GM23248 (cell line): ENCODE measurements at regions not wholly inside any gene's neighbourhood (a gene's known extent, or its start where the extent isn't known, plus 50 kb on each side); places are given as distances from the start of the nearest gene placed in this dataset.

Experiments
- DNase-seq: peaks from one replicate; pipeline ENCODE4 v3.0.0-alpha.2; 2015
- H2AFZ ChIP-seq: fragments of 200-600 bp; sonication (generic); 2 replicates; pipeline ENCODE4 v1.6.1; 2016; ENCODE audit warnings: antibody characterized with exemption
- H3F3A ChIP-seq: fragments of 200-600 bp; sonication (generic); 2 replicates; pipeline ENCODE4 v1.6.1; 2016; ENCODE audit warnings: mild to moderate bottlenecking, antibody characterized with exemption, mixed run types; ENCODE audit not compliant: insufficient read depth
- H3K27ac ChIP-seq: fragments of 200-600 bp; sonication (generic); 2 replicates; pipeline ENCODE4 v1.5.1; 2016; ENCODE audit warnings: mild to moderate bottlenecking
- H3K27me3 ChIP-seq: fragments of 200-600 bp; sonication (generic); replicated peaks from 2 replicates; pipeline ENCODE4 v1.6.1; 2016; ENCODE audit warnings: mild to moderate bottlenecking; ENCODE audit not compliant: insufficient read depth
- H3K36me3 ChIP-seq: fragments of 200-600 bp; sonication (generic); 2 replicates; pipeline ENCODE4 v1.6.1; 2016; ENCODE audit warnings: low read depth, mild to moderate bottlenecking
- H3K4me1 ChIP-seq: fragments of 200-600 bp; sonication (generic); 2 replicates; pipeline ENCODE4 v1.6.1; 2016; ENCODE audit warnings: mild to moderate bottlenecking; ENCODE audit not compliant: insufficient read depth
- H3K4me2 ChIP-seq: fragments of 200-600 bp; sonication (generic); one replicate; pipeline ENCODE4 v1.6.1; 2016; ENCODE audit warnings: mild to moderate bottlenecking; ENCODE audit not compliant: unreplicated experiment
- H3K4me3 ChIP-seq: fragments of 200-600 bp; sonication (generic); 2 replicates; pipeline ENCODE4 v1.5.1; 2016; ENCODE audit warnings: mild to moderate bottlenecking
- H3K79me2 ChIP-seq: fragments of 200-600 bp; sonication (generic); 2 replicates; pipeline ENCODE4 v1.6.1; 2016; ENCODE audit warnings: mild to moderate bottlenecking; ENCODE audit not compliant: insufficient read depth
- H3K9ac ChIP-seq: fragments of 200-600 bp; sonication (generic); 2 replicates; pipeline ENCODE4 v1.6.1; 2016; ENCODE audit warnings: mild to moderate bottlenecking
- H3K9me2 ChIP-seq: fragments of 200-600 bp; sonication (generic); 2 replicates; pipeline ENCODE4 v1.6.1; 2016; ENCODE audit warnings: mixed run types, mild to moderate bottlenecking, moderate library complexity; ENCODE audit not compliant: insufficient read depth
- H3K9me3 ChIP-seq: fragments of 200-600 bp; sonication (generic); one replicate; pipeline ENCODE4 v1.6.1; 2017; ENCODE audit warnings: low read depth
- H4K20me1 ChIP-seq: fragments of 200-600 bp; sonication (generic); 2 replicates; pipeline ENCODE4 v1.6.0; 2016; ENCODE audit not compliant: insufficient read depth
- EZH2 ChIP-seq: fragments of 200-600 bp; sonication (generic); IDR thresholded peaks from 2 replicates; pipeline ENCODE4 v1.6.1; 2018; ENCODE audit warnings: antibody characterized with exemption, mild to moderate bottlenecking; ENCODE audit not compliant: insufficient read depth, poor library complexity, severe bottlenecking
- EZH2phosphoT487 ChIP-seq: fragments of 200-600 bp; sonication (generic); IDR thresholded peaks from 2 replicates; pipeline ENCODE4 v1.6.1; 2018; ENCODE audit warnings: antibody characterized with exemption, moderate library complexity, mild to moderate bottlenecking, low read depth; ENCODE audit not compliant: insufficient read depth
- WGBS, 2 experiments: methylation state at CpG; one replicate each; pipeline ENCODE4 v1.1.6; 2015 to 2017; ENCODE audit warnings: low lambda C conversion rate in 2 of 2, low coverage in 1 of 2; ENCODE audit errors: missing lambda C conversion rate in 2 of 2; 5-methylcytosine and 5-hydroxymethylcytosine counted together
- in situ Hi-C: fragments of 300-500 bp; cut with MboI; formaldehyde crosslinking; loops from 2 replicates; pipeline ENCODE4 v1.15.0; 2020

DNA sequence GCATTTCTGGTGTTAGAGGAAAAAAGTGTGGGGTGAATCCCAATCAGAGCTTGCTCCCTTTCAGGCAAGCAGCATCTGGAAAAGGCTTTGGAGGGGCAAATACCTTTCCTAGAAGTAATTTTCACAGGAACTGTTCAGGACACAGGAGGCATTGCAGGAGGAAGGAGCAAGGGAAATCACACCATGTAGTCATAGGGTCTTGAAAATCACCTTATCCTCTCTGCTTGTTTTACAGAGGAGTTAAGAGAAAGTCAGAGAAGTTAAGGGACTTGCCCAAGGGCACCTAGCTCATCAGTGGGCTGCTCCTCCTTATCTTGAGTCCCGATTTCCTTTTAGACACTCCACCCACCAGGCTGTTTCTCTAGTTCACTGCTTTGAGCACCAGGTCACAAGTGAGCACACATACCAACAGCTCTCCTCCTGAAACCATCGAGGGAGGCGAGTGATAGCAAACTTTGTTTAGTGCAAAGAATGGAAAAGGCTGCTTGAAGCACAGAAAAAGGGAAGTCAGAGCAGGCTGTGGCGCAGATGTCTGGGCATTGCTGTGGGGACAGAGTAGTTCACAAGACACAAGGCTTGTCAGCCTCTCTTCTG lies 89.2 kb upstream of the CXCR4 start:
- Histone ChIP-seq H2AFZ (no peak overlapping the region), H3K27ac (no peak overlapping the region), H3K79me2 (no peaks in the 10 kb centered on the region), H3K4me2 (no peak overlapping the region), H3K27me3 (peaks cover 6% of the 10 kb centered on the region), H3K9me3 (no peaks in the 10 kb centered on the region), H3K9me2 (no peaks in the 10 kb centered on the region), H3F3A (no peaks in the 10 kb centered on the region), H3K4me1 (no peaks in the 10 kb centered on the region), H3K4me3 (no peak overlapping the region), H3K9ac (no peak overlapping the region), H4K20me1 (no peaks in the 10 kb centered on the region), H3K36me3 (no peaks in the 10 kb centered on the region)
- 21 to 34% methylated on average over 4 of the region's 4 CpGs for WGBS, 2 experiments
- TF ChIP-seq EZH2 (no peak), EZH2phosphoT487 (no peak)
- in situ Hi-C loops, result no loop called here
- DNase-seq, result no peak

GRCh38 chr2:136206613-136207012 lies 88.7 kb upstream of the CXCR4 start:
- no peak overlapping the region for H3K4me3 ChIP-seq
- no peak for DNase-seq
- no peak overlapping the region for H3K27ac ChIP-seq
- in situ Hi-C loops, result no loop called here
- no peak overlapping the region for H2AFZ ChIP-seq
- no peaks in the 10 kb centered on the region for H4K20me1 ChIP-seq
- 18 to 20% methylated on average over 7 of the region's 7 CpGs for WGBS, 2 experiments
- H3K36me3 ChIP-seq, result no peaks in the 10 kb centered on the region
- no peak overlapping the region for H3K9ac ChIP-seq
- H3K9me3 ChIP-seq, result no peaks in the 10 kb centered on the region
- H3K9me2 ChIP-seq, result no peaks in the 10 kb centered on the region
- peaks cover 6% of the 10 kb centered on the region for H3K27me3 ChIP-seq
- no peaks in the 10 kb centered on the region for H3K4me1 ChIP-seq
- no peak overlapping the region for H3K4me2 ChIP-seq
- H3K79me2 ChIP-seq, result no peaks in the 10 kb centered on the region
- H3F3A ChIP-seq, result no peaks in the 10 kb centered on the region
- no peak for TF ChIP-seq EZH2
- TF ChIP-seq EZH2phosphoT487, result no peak

- no peak overlapping the region for H3K4me3 ChIP-seq
- no peak overlapping the region for H2AFZ ChIP-seq
- H3F3A ChIP-seq, result no peaks in the 10 kb centered on the region
- H3K4me1 ChIP-seq, result no peaks in the 10 kb centered on the region
- H3K4me2 ChIP-seq, result no peak overlapping the region
- no peak for DNase-seq
- H3K27ac ChIP-seq, result no peak overlapping the region
- no peaks in the 10 kb centered on the region for H4K20me1 ChIP-seq
- no peak overlapping the region for H3K9ac ChIP-seq
- TF ChIP-seq EZH2phosphoT487 (no peak), EZH2 (no peak)
- H3K27me3 ChIP-seq, result peaks cover 6% of the 10 kb centered on the region
- WGBS, 2 experiments, result 27 to 29% methylated on average over 3 of the region's 3 CpGs
- H3K79me2 ChIP-seq, result no peaks in the 10 kb centered on the region
- H3K9me3 ChIP-seq, result no peaks in the 10 kb centered on the region
- H3K9me2 ChIP-seq, result no peaks in the 10 kb centered on the region
- H3K36me3 ChIP-seq, result no peaks in the 10 kb centered on the region
- in situ Hi-C loops, result no loop called here
These were observed 87.7 kb upstream of the CXCR4 start for GRCh38 chr2:136205615-136206014.

DNA sequence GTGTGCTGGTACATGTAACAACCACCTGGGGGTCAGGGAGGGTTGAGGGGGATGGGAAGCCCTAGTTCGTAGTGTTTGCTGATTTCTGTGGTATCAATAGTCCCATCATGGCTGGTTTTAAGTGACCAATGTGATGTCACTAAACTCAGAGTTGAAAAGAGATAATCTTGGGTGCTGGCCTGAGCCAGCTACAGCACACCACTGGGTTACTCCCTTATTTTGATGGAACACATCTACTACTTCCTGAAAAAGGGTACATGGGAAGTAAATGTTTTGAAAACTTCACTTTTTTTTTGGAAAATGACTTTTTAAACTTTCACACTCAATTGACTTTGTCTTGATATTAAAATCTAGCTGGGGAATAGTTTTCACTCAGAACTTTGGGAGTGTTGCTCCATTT lies 87.0 kb upstream of the CXCR4 start:
- DNase-seq, result no peak
- TF ChIP-seq EZH2phosphoT487 (no peak), EZH2 (no peak)
- Histone ChIP-seq H3K36me3 (no peaks in the 10 kb centered on the region), H3K27me3 (peaks cover 6% of the 10 kb centered on the region), H3F3A (no peaks in the 10 kb centered on the region), H3K27ac (no peak overlapping the region), H3K4me1 (no peaks in the 10 kb centered on the region), H3K9me2 (no peaks in the 10 kb centered on the region), H3K9ac (no peak overlapping the region), H3K9me3 (no peaks in the 10 kb centered on the region), H3K79me2 (no peaks in the 10 kb centered on the region), H3K4me3 (no peak overlapping the region), H3K4me2 (no peak overlapping the region), H4K20me1 (no peaks in the 10 kb centered on the region), H2AFZ (no peak overlapping the region)
- in situ Hi-C loops, result no loop called here
- 0 to 8% methylated on average over 1 of the region's 1 CpG for WGBS, 2 experiments

DNA sequence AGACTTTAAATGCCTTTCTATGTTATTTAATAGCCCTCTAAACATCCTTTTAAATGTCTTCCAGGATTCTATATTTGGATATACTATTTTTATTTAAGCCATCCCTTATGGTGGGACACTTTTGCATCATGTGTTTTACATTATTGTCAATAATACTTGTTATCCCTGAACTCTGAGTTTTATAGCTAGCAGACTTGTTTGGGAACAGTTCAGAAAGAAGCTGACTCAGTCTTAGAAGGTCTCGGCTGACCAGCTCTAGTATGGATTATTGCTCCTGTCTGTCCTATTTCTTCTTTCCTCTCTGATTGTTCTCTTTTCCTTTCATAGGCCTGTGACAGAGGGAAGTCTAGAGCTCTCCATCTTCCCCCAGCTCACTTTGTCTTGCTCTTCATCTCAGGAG lies 77.3 kb upstream of the CXCR4 start:
- H3K4me1 ChIP-seq, result no peaks in the 10 kb centered on the region
- no peak for DNase-seq
- no peaks in the 10 kb centered on the region for H3F3A ChIP-seq
- H3K9me2 ChIP-seq, result no peaks in the 10 kb centered on the region
- H3K9ac ChIP-seq, result no peak overlapping the region
- H3K27ac ChIP-seq, result no peak overlapping the region
- TF ChIP-seq EZH2 (no peak), EZH2phosphoT487 (no peak)
- no peaks in the 10 kb centered on the region for H3K79me2 ChIP-seq
- no peaks in the 10 kb centered on the region; the same call in 1 of the 2 replicates for H4K20me1 ChIP-seq
- no peaks in the 10 kb centered on the region for H3K9me3 ChIP-seq
- no peaks in the 10 kb centered on the region for H3K36me3 ChIP-seq
- H3K4me3 ChIP-seq, result no peak overlapping the region
- no peak overlapping the region for H2AFZ ChIP-seq
- H3K27me3 ChIP-seq, result no peaks in the 10 kb centered on the region
- in situ Hi-C loops, result no loop called here
- 4 to 18% methylated on average over 1 of the region's 1 CpG for WGBS, 2 experiments
- no peak overlapping the region for H3K4me2 ChIP-seq
